H9 (cell line): ENCODE measurements at regions not wholly inside any gene's neighbourhood (a gene's known extent, or its start where the extent isn't known, plus 50 kb on each side); places are given as distances from the start of the nearest gene placed in this dataset.

ENCODE experiments used
- DNase-seq: peaks from one replicate; pipeline ENCODE4 v3.0.0-alpha.2; 2017
- H2AFZ ChIP-seq: one replicate; pipeline ENCODE4 v1.6.1; 2013; ENCODE audit warnings: mild to moderate bottlenecking, low read length, control low read depth, moderate library complexity
- H2AK5ac ChIP-seq: 2 replicates; pipeline ENCODE4 v1.6.1; 2013; ENCODE audit warnings: low read length, control low read depth, mixed read lengths; ENCODE audit not compliant: insufficient read length
- H2BK120ac ChIP-seq: one replicate; pipeline ENCODE4 v1.6.1; 2013; ENCODE audit warnings: low read depth, mild to moderate bottlenecking, low read length, control low read depth, inconsistent platforms; ENCODE audit not compliant: poor library complexity, severe bottlenecking
- H2BK12ac ChIP-seq: 2 replicates; pipeline ENCODE4 v1.6.1; 2013; ENCODE audit warnings: low read length, control low read depth, mixed read lengths, low read depth; ENCODE audit not compliant: insufficient read length
- H2BK15ac ChIP-seq: 2 replicates; pipeline ENCODE4 v1.6.1; 2013; ENCODE audit warnings: low read depth, low read length, control low read depth
- H2BK20ac ChIP-seq: one replicate; pipeline ENCODE4 v1.6.1; 2013; ENCODE audit warnings: low read depth, mild to moderate bottlenecking, low read length, control low read depth, inconsistent platforms; ENCODE audit not compliant: poor library complexity, severe bottlenecking
- H2BK5ac ChIP-seq: 2 replicates; pipeline ENCODE4 v1.6.1; 2013; ENCODE audit warnings: low read length, control low read depth, mixed read lengths; ENCODE audit not compliant: insufficient read length
- H3K14ac ChIP-seq: 2 replicates; pipeline ENCODE4 v1.6.1; 2013; ENCODE audit warnings: low read length, control low read depth; ENCODE audit not compliant: insufficient read depth
- H3K18ac ChIP-seq: 2 replicates; pipeline ENCODE4 v1.6.1; 2013; ENCODE audit warnings: low read depth, mild to moderate bottlenecking, mixed read lengths, low read length, control low read depth; ENCODE audit not compliant: insufficient read length
- H3K23ac ChIP-seq: 2 replicates; pipeline ENCODE4 v1.6.1; 2013; ENCODE audit warnings: low read length, control low read depth, mixed read lengths, low read depth; ENCODE audit not compliant: insufficient read length
- H3K23me2 ChIP-seq: 2 replicates; pipeline ENCODE4 v1.6.1; 2013; ENCODE audit warnings: low read depth, mild to moderate bottlenecking, mixed read lengths, low read length, control low read depth; ENCODE audit not compliant: insufficient read length, poor library complexity, severe bottlenecking
- H3K27ac ChIP-seq: 2 replicates; pipeline ENCODE4 v1.5.1; 2013; ENCODE audit warnings: low read length, control low read depth, mixed read lengths, low read depth; ENCODE audit not compliant: insufficient read length
- H3K27me3 ChIP-seq: 2 replicates; pipeline ENCODE4 v1.6.1; 2013; ENCODE audit warnings: low read length, control low read depth, inconsistent platforms; ENCODE audit not compliant: insufficient read depth
- H3K4ac ChIP-seq: 2 replicates; pipeline ENCODE4 v1.6.1; 2013; ENCODE audit warnings: low read depth, mild to moderate bottlenecking, control low read depth, inconsistent platforms, low read length, moderate library complexity
- H3K4me1 ChIP-seq: 2 replicates; pipeline ENCODE4 v1.6.1; 2013; ENCODE audit warnings: low read length, control low read depth, inconsistent platforms; ENCODE audit not compliant: insufficient read depth
- H3K4me2 ChIP-seq: 2 replicates; pipeline ENCODE4 v1.6.1; 2013; ENCODE audit warnings: low read length, control low read depth, mixed read lengths; ENCODE audit not compliant: insufficient read length, insufficient read depth
- H3K56ac ChIP-seq: 2 replicates; pipeline ENCODE4 v1.6.1; 2013; ENCODE audit warnings: low read depth, mild to moderate bottlenecking, mixed read lengths, low read length, control low read depth; ENCODE audit not compliant: insufficient read length
- H3K79me1 ChIP-seq: 2 replicates; pipeline ENCODE4 v1.6.1; 2013; ENCODE audit warnings: low read depth, mild to moderate bottlenecking, moderate library complexity, low read length, control low read depth, inconsistent platforms; ENCODE audit not compliant: insufficient read depth, poor library complexity, severe bottlenecking
- H3K79me2 ChIP-seq: 2 replicates; pipeline ENCODE4 v1.6.1; 2013; ENCODE audit warnings: low read length, control low read depth, inconsistent platforms; ENCODE audit not compliant: insufficient read depth
- H3K9ac ChIP-seq: 2 replicates; pipeline ENCODE4 v1.6.1; 2013; ENCODE audit warnings: low read length, control low read depth, mixed read lengths; ENCODE audit not compliant: insufficient read length; ENCODE audit errors: extremely low read depth
- H3K9me3 ChIP-seq: one replicate; pipeline ENCODE4 v1.6.1; 2013; ENCODE audit warnings: low read depth, low read length, inconsistent platforms; ENCODE audit not compliant: control insufficient read depth
- H3T11ph ChIP-seq: one replicate; pipeline ENCODE4 v1.6.1; 2013; ENCODE audit warnings: mild to moderate bottlenecking, low read length, control low read depth, inconsistent platforms
- H4K20me1 ChIP-seq: one replicate; pipeline ENCODE4 v1.6.1; 2013; ENCODE audit not compliant: control insufficient read depth, insufficient read length, insufficient read depth
- H4K5ac ChIP-seq: 2 replicates; pipeline ENCODE4 v1.6.1; 2013; ENCODE audit warnings: low read depth, mild to moderate bottlenecking, mixed read lengths, low read length, control low read depth; ENCODE audit not compliant: insufficient read length
- H4K8ac ChIP-seq: replicated peaks from 2 replicates; pipeline ENCODE4 v1.6.1; 2013; ENCODE audit warnings: low read length, control low read depth, mixed read lengths, low read depth; ENCODE audit not compliant: insufficient read length
- H4K91ac ChIP-seq: 2 replicates; pipeline ENCODE4 v1.6.1; 2013; ENCODE audit warnings: low read depth, mild to moderate bottlenecking, moderate library complexity, mixed read lengths, low read length, control low read depth; ENCODE audit not compliant: insufficient read length
- H3K27ac Mint-ChIP-seq, 3 experiments: 2 replicates in 2 of 3; 3 replicates in 1 of 3; pipeline ENCODE4 v1.8.0; 2020 to 2021; ENCODE audit warnings: mixed read lengths in 3 of 3, mild to moderate bottlenecking in 1 of 3, moderate library complexity in 1 of 3
- H3K27me3 Mint-ChIP-seq: 2 replicates; pipeline ENCODE4 v1.8.0; 2021; ENCODE audit warnings: low read depth, mild to moderate bottlenecking, moderate library complexity, mixed read lengths
- H3K36me3 Mint-ChIP-seq, 3 experiments: 2 replicates in 2 of 3; 3 replicates in 1 of 3; pipeline ENCODE4 v1.8.0; 2020 to 2021; ENCODE audit warnings: low read depth in 3 of 3, mixed read lengths in 3 of 3; ENCODE audit not compliant: insufficient read depth in 1 of 3
- H3K4me1 Mint-ChIP-seq, 2 experiments: 2 replicates each; pipeline ENCODE4 v1.8.0; 2020; ENCODE audit warnings: mixed read lengths in 2 of 2
- H3K4me3 Mint-ChIP-seq, 2 experiments: 2 replicates in 1 of 2; 3 replicates in 1 of 2; pipeline ENCODE4 v1.8.0; 2020 to 2021; ENCODE audit warnings: mild to moderate bottlenecking in 2 of 2, mixed read lengths in 2 of 2, moderate library complexity in 1 of 2
- H3K9me3 Mint-ChIP-seq, 2 experiments: 2 replicates in 1 of 2; 3 replicates in 1 of 2; pipeline ENCODE4 v1.8.0; 2020; ENCODE audit warnings: mild to moderate bottlenecking in 2 of 2, mixed read lengths in 2 of 2, moderate library complexity in 1 of 2
- WGBS: extraction: QIAGEN DNeasy Blood & Tissue Kit; methylation state at CpG from one replicate; pipeline ENCODE4 v1.1.7; 2013; ENCODE audit warnings: missing lambda C conversion rate, low lambda C conversion rate, mixed read lengths; ENCODE audit not compliant: insufficient read length; ENCODE audit errors: extremely low coverage; 5-methylcytosine and 5-hydroxymethylcytosine counted together
- TF ChIP-seq, protein P1 (sequence below): fragments of 200-600 bp; sonication (generic); conservative IDR thresholded peaks from 3 replicates; pipeline ENCODE4 v1.8.0; 2021; ENCODE audit warnings: antibody characterized with exemption, mild to moderate bottlenecking

- no peaks in the 10 kb centered on the region for H3K4me1 ChIP-seq
- H2BK120ac ChIP-seq: no peak overlapping the region
- Mint-ChIP-seq H3K36me3 (no peaks in the 10 kb centered on the region), H3K27ac (no peak overlapping the region), H3K9me3 (no peaks in the 10 kb centered on the region), H3K4me1 (peaks cover 0 to 2% of the 10 kb centered on the region in 2 experiments; a peak in 1 of 4 replicates), H3K4me3 (no peak overlapping the region), H3K27me3 (no peaks in the 10 kb centered on the region)
- H3K4me2 ChIP-seq: no peak overlapping the region
- no peak overlapping the region for H3K4ac ChIP-seq
- H3K27me3 ChIP-seq: no peaks in the 10 kb centered on the region
- no peak overlapping the region for H2AK5ac ChIP-seq
- H4K20me1 ChIP-seq: no peaks in the 10 kb centered on the region
- H2BK5ac ChIP-seq: no peak overlapping the region
- DNase-seq: no peak
- H4K5ac ChIP-seq: no peak overlapping the region
- H2BK15ac ChIP-seq: no peak overlapping the region
- TF ChIP-seq, protein P1, sequence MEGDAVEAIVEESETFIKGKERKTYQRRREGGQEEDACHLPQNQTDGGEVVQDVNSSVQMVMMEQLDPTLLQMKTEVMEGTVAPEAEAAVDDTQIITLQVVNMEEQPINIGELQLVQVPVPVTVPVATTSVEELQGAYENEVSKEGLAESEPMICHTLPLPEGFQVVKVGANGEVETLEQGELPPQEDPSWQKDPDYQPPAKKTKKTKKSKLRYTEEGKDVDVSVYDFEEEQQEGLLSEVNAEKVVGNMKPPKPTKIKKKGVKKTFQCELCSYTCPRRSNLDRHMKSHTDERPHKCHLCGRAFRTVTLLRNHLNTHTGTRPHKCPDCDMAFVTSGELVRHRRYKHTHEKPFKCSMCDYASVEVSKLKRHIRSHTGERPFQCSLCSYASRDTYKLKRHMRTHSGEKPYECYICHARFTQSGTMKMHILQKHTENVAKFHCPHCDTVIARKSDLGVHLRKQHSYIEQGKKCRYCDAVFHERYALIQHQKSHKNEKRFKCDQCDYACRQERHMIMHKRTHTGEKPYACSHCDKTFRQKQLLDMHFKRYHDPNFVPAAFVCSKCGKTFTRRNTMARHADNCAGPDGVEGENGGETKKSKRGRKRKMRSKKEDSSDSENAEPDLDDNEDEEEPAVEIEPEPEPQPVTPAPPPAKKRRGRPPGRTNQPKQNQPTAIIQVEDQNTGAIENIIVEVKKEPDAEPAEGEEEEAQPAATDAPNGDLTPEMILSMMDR: no peak
- H3K23ac ChIP-seq: no peak overlapping the region
- H4K8ac ChIP-seq: no peak overlapping the region
- H2BK20ac ChIP-seq: no peak overlapping the region
- H2BK12ac ChIP-seq: no peak overlapping the region
- WGBS: no CpG with 5 or more reads among the region's 5 CpGs
- no peak overlapping the region for H3K27ac ChIP-seq
- no peak overlapping the region for H4K91ac ChIP-seq
- H3K9ac ChIP-seq: no peak overlapping the region
- no peaks in the 10 kb centered on the region for H3K79me1 ChIP-seq
- no peak overlapping the region for H3K14ac ChIP-seq
- H2AFZ ChIP-seq: no peak overlapping the region
- no peaks in the 10 kb centered on the region for H3K79me2 ChIP-seq
- no peaks in the 10 kb centered on the region for H3K23me2 ChIP-seq
- H3K18ac ChIP-seq: no peak overlapping the region
- no peak overlapping the region for H3T11ph ChIP-seq
- no peak overlapping the region for H3K56ac ChIP-seq
- H3K9me3 ChIP-seq: no peaks in the 10 kb centered on the region
Observed at GRCh38 chr15:31932576-31932975, 97.7 kb upstream of the CHRNA7 start.
